ENCODE measurements at regions not wholly inside any gene's neighbourhood (a gene's known extent, or its start where the extent isn't known, plus 50 kb on each side); places are given as distances from the start of the nearest gene placed in this dataset.
A peak's percentile ranks its signal among the peaks of the same experiment; 100 is the strongest.
"Not testable (repeated sequence)": the region's sequence is repeated elsewhere in the genome, so short reads cannot be mapped to it uniquely, and the experiment has no call there.

DNA sequence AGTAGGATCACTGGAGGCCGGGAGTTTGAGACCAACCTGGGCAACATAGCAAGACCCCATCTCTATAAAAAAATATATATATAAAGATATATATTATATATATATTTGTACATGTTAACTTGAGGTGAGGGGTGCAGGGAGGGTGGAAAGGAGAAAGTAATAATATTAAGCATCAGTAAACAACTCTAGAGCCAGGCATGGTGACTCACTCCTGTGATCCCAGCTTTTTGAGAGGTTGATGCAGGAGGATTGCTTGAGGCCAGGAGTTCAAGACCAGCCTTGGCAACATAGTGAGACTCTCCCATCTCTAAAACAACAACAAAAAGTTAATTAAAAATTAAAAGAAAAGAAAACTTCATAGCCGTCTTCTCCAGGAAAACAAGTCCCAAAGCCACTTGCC is 61.7 kb upstream of the SMURF2 start:
- intact Hi-C loops (cut with micrococcal nuclease), result no loop called here
- no peaks in the 10 kb centered on the region for H3K9me3 Mint-ChIP-seq
- H3K4me1 Mint-ChIP-seq (ENCODE audit: low read depth), result peaks cover 1% of the 10 kb centered on the region
- no peaks in the 10 kb centered on the region for H3K36me3 Mint-ChIP-seq (ENCODE audit: low read depth)
- no peak overlapping the region for H3K27ac Mint-ChIP-seq
- H3K4me3 Mint-ChIP-seq (ENCODE audit: low read depth), result no peak overlapping the region
- no peak for DNase-seq (ENCODE audit: low spot score)
- H3K27me3 Mint-ChIP-seq (ENCODE audit: low read depth), result no peaks in the 10 kb centered on the region

GRCh38 chr17:64721556-64721955 is 59.4 kb upstream of the SMURF2 start:
- H3K27ac Mint-ChIP-seq; H3K4me1 Mint-ChIP-seq (ENCODE audit: low read depth); H3K36me3 Mint-ChIP-seq (ENCODE audit: low read depth); DNase-seq (ENCODE audit: low spot score); intact Hi-C loops (cut with micrococcal nuclease); H3K4me3 Mint-ChIP-seq (ENCODE audit: low read depth); H3K9me3 Mint-ChIP-seq; H3K27me3 Mint-ChIP-seq (ENCODE audit: low read depth): not testable (repeated sequence)

DNA sequence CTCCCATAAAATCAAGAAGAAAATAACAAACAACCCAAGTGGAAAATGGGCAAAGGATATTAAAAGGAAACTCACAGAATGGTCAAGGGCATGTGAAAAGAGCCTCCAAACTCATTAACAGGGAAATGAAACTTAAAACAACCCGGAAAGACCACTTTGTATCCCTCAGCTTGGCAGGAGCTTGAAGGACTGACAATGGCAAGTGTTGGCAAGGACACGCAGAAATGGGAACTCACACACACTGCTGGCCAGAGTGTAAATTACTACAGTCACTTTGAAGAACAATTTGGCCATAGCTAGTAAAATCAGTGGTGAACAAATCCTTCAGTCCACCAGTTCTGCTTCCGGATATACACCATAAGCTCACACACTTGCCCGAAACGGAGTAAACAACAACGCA is 58.1 kb upstream of the SMURF2 start:
- H3K4me3 Mint-ChIP-seq (ENCODE audit: low read depth); H3K9me3 Mint-ChIP-seq; H3K27ac Mint-ChIP-seq; H3K4me1 Mint-ChIP-seq (ENCODE audit: low read depth); intact Hi-C loops (cut with micrococcal nuclease); H3K36me3 Mint-ChIP-seq (ENCODE audit: low read depth); H3K27me3 Mint-ChIP-seq (ENCODE audit: low read depth); DNase-seq (ENCODE audit: low spot score): not testable (repeated sequence)

DNA sequence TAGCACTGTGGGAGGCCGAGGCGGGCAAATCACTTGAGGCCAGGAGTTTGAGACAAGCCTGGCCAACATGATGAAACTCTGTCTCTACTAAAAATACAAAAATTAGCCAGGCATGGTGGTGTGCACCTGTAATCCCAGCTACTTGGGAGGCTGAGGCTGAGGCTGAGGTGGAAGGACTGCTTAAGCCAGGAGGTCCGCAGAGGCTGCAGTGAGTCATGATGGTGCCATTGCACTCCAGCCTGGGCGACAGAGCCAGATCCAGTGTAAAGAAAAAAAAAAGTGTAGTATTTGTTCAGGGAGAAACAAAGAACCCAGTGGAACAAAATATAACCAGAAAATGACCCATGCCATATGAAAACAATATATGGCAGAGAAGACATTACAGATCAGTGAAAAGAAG is 57.4 kb upstream of the SMURF2 start:
- not testable (repeated sequence) for DNase-seq (ENCODE audit: low spot score); H3K4me1 Mint-ChIP-seq (ENCODE audit: low read depth); H3K9me3 Mint-ChIP-seq; H3K4me3 Mint-ChIP-seq (ENCODE audit: low read depth); H3K27ac Mint-ChIP-seq; H3K27me3 Mint-ChIP-seq (ENCODE audit: low read depth); H3K36me3 Mint-ChIP-seq (ENCODE audit: low read depth)
- intact Hi-C loops (cut with micrococcal nuclease), result loop anchor here (10.0 kb wide), 1 partner anchor 245 kb away; no protein-coding TSS in a partner anchor

DNA sequence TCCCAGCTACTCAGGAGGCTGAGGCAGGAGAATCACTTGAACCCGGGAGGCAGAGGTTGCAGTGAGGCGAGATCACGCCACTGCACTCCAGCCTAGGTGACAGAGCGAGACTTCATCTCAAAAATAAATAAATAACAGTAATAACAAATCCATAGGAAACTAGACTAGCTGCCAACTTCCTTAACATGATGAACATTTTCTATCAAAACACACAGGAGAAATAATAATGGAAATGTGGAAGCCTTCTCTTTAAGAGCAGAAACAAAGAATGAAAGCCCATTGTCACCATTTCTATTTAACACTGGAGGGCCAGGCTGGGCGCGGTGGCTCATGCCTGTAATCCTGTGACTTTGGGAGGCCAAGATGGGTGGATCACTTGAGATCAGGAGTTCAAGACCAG is 56.7 kb upstream of the SMURF2 start:
- not testable (repeated sequence) for H3K4me3 Mint-ChIP-seq (ENCODE audit: low read depth); H3K27me3 Mint-ChIP-seq (ENCODE audit: low read depth); H3K9me3 Mint-ChIP-seq; H3K27ac Mint-ChIP-seq; H3K36me3 Mint-ChIP-seq (ENCODE audit: low read depth); DNase-seq (ENCODE audit: low spot score)
- H3K4me1 Mint-ChIP-seq (ENCODE audit: low read depth), result peaks cover 15% of the 10 kb centered on the region
- intact Hi-C loops (cut with micrococcal nuclease), result loop anchor here (10.0 kb wide), 1 partner anchor 246 kb away; no protein-coding TSS in a partner anchor

DNA sequence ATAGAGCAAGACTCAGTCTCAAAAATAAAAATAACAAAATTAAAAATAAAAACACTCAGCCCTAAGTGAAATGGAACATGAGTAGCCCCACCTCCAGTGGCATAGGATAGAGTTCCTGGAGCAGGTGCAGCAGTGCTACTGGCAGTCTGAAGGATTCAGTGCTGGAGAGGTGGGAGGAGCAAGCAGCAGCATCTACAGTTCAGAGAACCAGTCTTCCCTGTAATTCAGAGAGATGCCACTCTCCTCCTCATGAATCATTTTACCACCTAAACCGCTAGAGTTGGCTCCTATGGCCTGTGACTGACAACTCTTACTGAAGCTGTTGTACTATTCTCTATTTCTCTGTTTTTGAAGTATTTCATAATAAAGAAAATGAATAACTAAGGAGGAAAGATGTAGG is 56.0 kb upstream of the SMURF2 start:
- Mint-ChIP-seq H3K4me1 (ENCODE audit: low read depth) (peaks cover 22% of the 10 kb centered on the region), H3K27ac (no peak overlapping the region), H3K9me3 (no peaks in the 10 kb centered on the region), H3K36me3 (ENCODE audit: low read depth) (no peaks in the 10 kb centered on the region), H3K4me3 (ENCODE audit: low read depth) (no peak overlapping the region), H3K27me3 (ENCODE audit: low read depth) (no peaks in the 10 kb centered on the region)
- intact Hi-C loops (cut with micrococcal nuclease), result loop anchor here (10.0 kb wide), 1 partner anchor 247 kb away; no protein-coding TSS in a partner anchor
- DNase-seq (ENCODE audit: low spot score), result no peak

DNA sequence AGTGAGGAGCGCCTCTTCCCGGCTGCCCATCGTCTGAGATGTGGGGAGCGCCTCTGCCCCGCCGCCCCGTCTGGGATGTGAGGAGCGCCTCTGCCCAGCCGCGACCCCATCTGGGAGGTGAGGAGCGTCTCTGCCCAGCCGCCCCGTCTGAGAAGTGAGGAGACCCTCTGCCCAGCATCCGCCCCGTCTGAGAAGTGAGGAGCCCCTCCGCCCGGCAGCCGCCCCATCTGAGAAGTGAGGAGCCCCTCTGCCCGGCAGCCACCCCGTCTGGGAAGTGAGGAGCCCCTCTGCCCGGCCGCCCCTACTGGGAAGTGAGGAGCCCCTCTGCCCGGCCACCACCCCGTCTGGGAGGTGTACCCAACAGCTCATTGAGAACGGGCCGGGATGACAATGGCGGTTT is 54.4 kb upstream of the SMURF2 start:
- not testable (repeated sequence) for H3K27me3 Mint-ChIP-seq (ENCODE audit: low read depth); H3K27ac Mint-ChIP-seq; H3K4me3 Mint-ChIP-seq (ENCODE audit: low read depth); DNase-seq (ENCODE audit: low spot score); H3K36me3 Mint-ChIP-seq (ENCODE audit: low read depth); H3K9me3 Mint-ChIP-seq
- peaks cover 30% of the 10 kb centered on the region for H3K4me1 Mint-ChIP-seq (ENCODE audit: low read depth)
- intact Hi-C loops (cut with micrococcal nuclease), result loop anchor here (10.0 kb wide), 1 partner anchor 248 kb away; no protein-coding TSS in a partner anchor

- intact Hi-C loops (cut with micrococcal nuclease), result loop anchor here (10.0 kb wide), 1 partner anchor 251 kb away; no protein-coding TSS in a partner anchor
- H3K27me3 Mint-ChIP-seq (ENCODE audit: low read depth); H3K9me3 Mint-ChIP-seq; H3K36me3 Mint-ChIP-seq (ENCODE audit: low read depth): not testable (repeated sequence)
- H3K27ac Mint-ChIP-seq, result peak overlapping the region; percentile 75
- H3K4me1 Mint-ChIP-seq (ENCODE audit: low read depth), result peaks cover 47% of the 10 kb centered on the region
- peak; percentile 13 for DNase-seq (ENCODE audit: low spot score)
- H3K4me3 Mint-ChIP-seq (ENCODE audit: low read depth), result peak overlapping the region; percentile 73
Observed at GRCh38 chr17:64713786-64714185, 51.7 kb upstream of the SMURF2 start.

- intact Hi-C loops (cut with micrococcal nuclease), result loop anchor here (10.0 kb wide), 1 partner anchor 252 kb away; no protein-coding TSS in a partner anchor
- Mint-ChIP-seq H3K4me1 (ENCODE audit: low read depth) (peaks cover 50% of the 10 kb centered on the region), H3K4me3 (ENCODE audit: low read depth) (peak overlapping the region; percentile 73), H3K27ac (peak overlapping the region; percentile 94)
- H3K36me3 Mint-ChIP-seq (ENCODE audit: low read depth); H3K9me3 Mint-ChIP-seq; H3K27me3 Mint-ChIP-seq (ENCODE audit: low read depth): not testable (repeated sequence)
- DNase-seq (ENCODE audit: low spot score), result peak; percentile 46
Observed at GRCh38 chr17:64712557-64713351, 50.6 kb upstream of the SMURF2 start.

All from activated T-helper 2 cell treated with anti-CD3 and anti-CD28 coated beads, Interferon-gamma antibody, Interleukin-2, Interleukin-4, amounts not matched to agents 10 μg/mL and 5 μg/mL and 100 μg/mL, durations not matched to agents 14 hours and 24 hours and 36 hours (primary cell).